Endothelial cell of umbilical vein (primary cell): ENCODE measurements at regions not wholly inside any gene's neighbourhood (a gene's known extent, or its start where the extent isn't known, plus 50 kb on each side); places are given as distances from the start of the nearest gene placed in this dataset.

Experiments
- BruUV-seq: library from RNA; stranded (reverse); fragments of 400-500 nt; replicated peaks from 2 replicates; lab custom pipeline; 2021; lab: Mats Ljungman, UMichigan
- CTCF ChIA-PET: fragments of 300-600, 350-600 bp; sonication (Branson Sonifier 250); formaldehyde crosslinking; loops from one replicate; lab custom pipeline; 2021; ENCODE audit warnings: antibody characterized with exemption, inconsistent platforms; lab: Charles Lee
- POLR2A ChIA-PET: fragments of 300-600, 350-600 bp; sonication (Branson Sonifier 250); formaldehyde crosslinking; loops from one replicate; lab custom pipeline; 2021; ENCODE audit warnings: antibody characterized with exemption, inconsistent platforms; lab: Charles Lee
- DNase-seq: peaks from one replicate; pipeline ENCODE4 v3.0.0-alpha.2; 2011; ENCODE audit warnings: low read depth, low spot score
- FAIRE-seq: peaks from 2 replicates; lab custom pipeline; 2011; peaks lifted over from hg19 to GRCh38; lab: Jason Lieb, UNC
- H2AFZ ChIP-seq: 2 replicates; pipeline ENCODE4 v1.6.0; 2012; ENCODE audit warnings: low read depth, low read length, control low read depth, inconsistent platforms
- H3K27ac ChIP-seq: 2 replicates; pipeline ENCODE4 v1.5.1; 2011; ENCODE audit warnings: low read depth, mild to moderate bottlenecking, control low read depth, low read length, moderate library complexity; ENCODE audit not compliant: insufficient read depth
- H3K27me3 ChIP-seq, 2 experiments: 2 replicates each; pipeline versions ENCODE4 v1.6.0 to v1.6.1; 2011; ENCODE audit warnings: low read length in 2 of 2, mixed read lengths in 1 of 2; ENCODE audit not compliant: control insufficient read depth in 2 of 2, insufficient read depth in 2 of 2
- H3K36me3 ChIP-seq, 2 experiments: 2 replicates in 1 of 2; 3 replicates in 1 of 2; pipeline ENCODE4 v1.5.1; 2011; ENCODE audit warnings: low read length in 2 of 2, mild to moderate bottlenecking in 1 of 2, moderate library complexity in 1 of 2; ENCODE audit not compliant: control insufficient read depth in 2 of 2, insufficient read depth in 2 of 2; ENCODE audit errors: extremely low read depth in 1 of 2
- H3K4me1 ChIP-seq: 3 replicates; pipeline ENCODE4 v1.5.1; 2011; ENCODE audit warnings: mild to moderate bottlenecking, low read length; ENCODE audit not compliant: control insufficient read depth, insufficient read depth; ENCODE audit errors: extremely low read depth
- H3K4me2 ChIP-seq: 2 replicates; pipeline ENCODE4 v1.6.1; 2011; ENCODE audit warnings: low read length, control low read depth, mixed read lengths; ENCODE audit not compliant: insufficient read depth
- H3K4me3 ChIP-seq, 3 experiments: fragments of 200-600 bp in 1 of 3; sonication (generic), shearing (Covaris generic) in 1 of 3; replicated peaks in 1 of 3; 2 replicates each; pipeline ENCODE4 v1.5.1; 2011 to 2016; ENCODE audit warnings: control low read depth in 3 of 3, low read length in 3 of 3, mild to moderate bottlenecking in 2 of 3, inconsistent platforms in 1 of 3, low read depth in 1 of 3, moderate library complexity in 1 of 3; ENCODE audit not compliant: insufficient read depth in 1 of 3
- H3K79me2 ChIP-seq: 2 replicates; pipeline ENCODE4 v1.6.0; 2012; ENCODE audit warnings: low read length, inconsistent platforms; ENCODE audit not compliant: control insufficient read depth, insufficient read depth
- H3K9ac ChIP-seq: replicated peaks from 2 replicates; pipeline ENCODE3; 2011; ENCODE audit warnings: low read length, control low read depth; ENCODE audit not compliant: insufficient read depth; ENCODE audit errors: extremely low read depth
- H3K9me1 ChIP-seq: replicated peaks from 3 replicates; pipeline ENCODE4 v1.6.0; 2011; ENCODE audit warnings: mild to moderate bottlenecking, low read length; ENCODE audit not compliant: control insufficient read depth, insufficient read depth; ENCODE audit errors: extremely low read depth
- H3K9me3 ChIP-seq: replicated peaks from 2 replicates; pipeline ENCODE4 v1.5.1; 2012; ENCODE audit warnings: low read length, inconsistent platforms; ENCODE audit not compliant: control insufficient read depth, insufficient read depth
- H4K20me1 ChIP-seq: replicated peaks from 2 replicates; pipeline ENCODE3; 2011; ENCODE audit warnings: mild to moderate bottlenecking, low read length; ENCODE audit not compliant: control insufficient read depth, insufficient read depth; ENCODE audit errors: extremely low read depth
- EZH2 ChIP-seq: IDR thresholded peaks from 2 replicates; pipeline ENCODE4 v1.6.1; 2012; ENCODE audit warnings: borderline replicate concordance, low read depth, mild to moderate bottlenecking, moderate library complexity, low read length, inconsistent platforms; ENCODE audit not compliant: severe bottlenecking
- FOS ChIP-seq: IDR thresholded peaks from 2 replicates; pipeline ENCODE4 v1.6.1; 2011; ENCODE audit warnings: mild to moderate bottlenecking, low read length, moderate library complexity, borderline replicate concordance; ENCODE audit not compliant: insufficient read depth
- GATA2 ChIP-seq: IDR thresholded peaks from 2 replicates; pipeline ENCODE4 v1.7.0; 2011; ENCODE audit warnings: low read depth, mild to moderate bottlenecking, moderate library complexity, mixed read lengths, low read length; ENCODE audit not compliant: insufficient read length, insufficient read depth
- JUN ChIP-seq: IDR thresholded peaks from 2 replicates; pipeline ENCODE4 v1.6.1; 2011; ENCODE audit warnings: borderline replicate concordance, low read depth; ENCODE audit not compliant: insufficient read length, insufficient read depth
- MYC ChIP-seq: IDR thresholded peaks from one replicate; pipeline ENCODE4 v1.6.1; 2011; ENCODE audit warnings: mild to moderate bottlenecking, low read depth, low read length
- POLR2A ChIP-seq: IDR thresholded peaks from 2 replicates; pipeline ENCODE4 v1.6.1; 2012; ENCODE audit warnings: low read depth, mild to moderate bottlenecking, control low read depth, low read length
- POLR2AphosphoS5 ChIP-seq: IDR thresholded peaks from 2 replicates; pipeline ENCODE4 v1.6.1; 2012; ENCODE audit warnings: low read depth, mild to moderate bottlenecking, control low read depth, low read length, moderate library complexity; ENCODE audit not compliant: insufficient read depth
- dilution Hi-C: fragments of 300-500 bp; cut with MboI; formaldehyde crosslinking; loops from one replicate; pipeline ENCODE4 v1.15.0; 2019; ENCODE audit warnings: low sequenced_read_pairs; ENCODE audit not compliant: extremely low pct_ligation_motif_present
- intact Hi-C: fragments of 100-400 bp; cut with micrococcal nuclease; formaldehyde crosslinking; loops from one replicate; pipeline ENCODE4 v1.10.0; 2022
- TF ChIP-seq, protein P1 (sequence below), 2 donors: IDR thresholded peaks; 1 replicate in 1 of 2; 2 replicates in 1 of 2; pipeline ENCODE4 v1.5.1; 2011; ENCODE audit warnings: low read length in 2 of 2, mild to moderate bottlenecking in 2 of 2, moderate library complexity in 2 of 2, control low read depth in 1 of 2, inconsistent platforms in 1 of 2, low read depth in 1 of 2; ENCODE audit not compliant: insufficient read depth in 1 of 2; ENCODE audit errors: extremely low read depth in 1 of 2
- TF ChIP-seq, protein P2 (sequence below): IDR thresholded peaks from 2 replicates; pipeline ENCODE4 v1.6.1; 2011; ENCODE audit not compliant: insufficient read depth, insufficient read length

DNA sequence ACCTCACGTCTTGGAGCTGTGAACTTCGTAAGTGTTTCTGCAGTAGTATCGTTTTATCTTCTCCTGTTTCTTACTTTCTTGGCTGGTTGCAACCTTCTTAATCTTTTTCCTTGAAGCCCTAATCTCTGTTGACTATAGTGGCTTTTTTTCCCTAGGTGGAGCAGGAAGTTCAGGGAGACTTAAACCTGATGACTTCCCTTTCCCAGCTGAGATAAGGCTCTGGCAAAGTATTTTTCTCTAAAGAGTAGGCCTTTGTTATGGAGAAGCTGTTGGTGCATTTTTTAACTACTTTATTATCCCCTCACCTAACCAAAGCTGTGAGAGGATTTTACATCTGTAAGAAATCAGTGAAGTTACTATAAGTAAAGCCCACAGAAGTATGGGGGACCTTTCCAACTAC, 723.1 kb upstream of the RIOK2 start:
- H3K9ac ChIP-seq = no peak overlapping the region
- H3K36me3 ChIP-seq = no peaks in the 10 kb centered on the region
- H3K79me2 ChIP-seq = no peaks in the 10 kb centered on the region
- TF ChIP-seq MYC (no peak), GATA2 (no peak), POLR2AphosphoS5 (no peak), FOS (no peak), JUN (no peak), EZH2 (no peak), POLR2A (no peak)
- TF ChIP-seq, protein P1, sequence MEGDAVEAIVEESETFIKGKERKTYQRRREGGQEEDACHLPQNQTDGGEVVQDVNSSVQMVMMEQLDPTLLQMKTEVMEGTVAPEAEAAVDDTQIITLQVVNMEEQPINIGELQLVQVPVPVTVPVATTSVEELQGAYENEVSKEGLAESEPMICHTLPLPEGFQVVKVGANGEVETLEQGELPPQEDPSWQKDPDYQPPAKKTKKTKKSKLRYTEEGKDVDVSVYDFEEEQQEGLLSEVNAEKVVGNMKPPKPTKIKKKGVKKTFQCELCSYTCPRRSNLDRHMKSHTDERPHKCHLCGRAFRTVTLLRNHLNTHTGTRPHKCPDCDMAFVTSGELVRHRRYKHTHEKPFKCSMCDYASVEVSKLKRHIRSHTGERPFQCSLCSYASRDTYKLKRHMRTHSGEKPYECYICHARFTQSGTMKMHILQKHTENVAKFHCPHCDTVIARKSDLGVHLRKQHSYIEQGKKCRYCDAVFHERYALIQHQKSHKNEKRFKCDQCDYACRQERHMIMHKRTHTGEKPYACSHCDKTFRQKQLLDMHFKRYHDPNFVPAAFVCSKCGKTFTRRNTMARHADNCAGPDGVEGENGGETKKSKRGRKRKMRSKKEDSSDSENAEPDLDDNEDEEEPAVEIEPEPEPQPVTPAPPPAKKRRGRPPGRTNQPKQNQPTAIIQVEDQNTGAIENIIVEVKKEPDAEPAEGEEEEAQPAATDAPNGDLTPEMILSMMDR (IDR thresholded peaks at IDR 0.05; ENCODE audit: extremely low read depth in 1 of 2, insufficient read depth in 1 of 2, low read depth in 1 of 2, low read length in 2 of 2) = no peak
- TF ChIP-seq, protein P2, sequence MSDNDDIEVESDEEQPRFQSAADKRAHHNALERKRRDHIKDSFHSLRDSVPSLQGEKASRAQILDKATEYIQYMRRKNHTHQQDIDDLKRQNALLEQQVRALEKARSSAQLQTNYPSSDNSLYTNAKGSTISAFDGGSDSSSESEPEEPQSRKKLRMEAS = no peak
- DNase-seq (no peak), FAIRE-seq (no peak)
- no peaks in the 10 kb centered on the region for H3K9me3 ChIP-seq
- H2AFZ ChIP-seq = no peak overlapping the region
- no peaks in the 10 kb centered on the region for H3K27me3 ChIP-seq
- H3K4me2 ChIP-seq = no peak overlapping the region
- CTCF ChIA-PET = interaction anchor here (1.1 kb wide), 1 partner anchor 25 kb away, joined by 3 read pairs; no protein-coding TSS in a partner anchor
- no peaks in the 10 kb centered on the region for H3K9me1 ChIP-seq
- H3K4me3 ChIP-seq = no peak overlapping the region
- BruUV-seq = no TSS peak
- no peaks in the 10 kb centered on the region for H3K4me1 ChIP-seq
- H4K20me1 ChIP-seq = no peaks in the 10 kb centered on the region
- dilution Hi-C loops (no loop called here), intact Hi-C loops (no loop called here)
- POLR2A ChIA-PET = no interaction called here
- H3K27ac ChIP-seq = no peak overlapping the region
